SK-N-SH (cell line): ENCODE measurements at regions not wholly inside any gene's neighbourhood (a gene's known extent, or its start where the extent isn't known, plus 50 kb on each side); places are given as distances from the start of the nearest gene placed in this dataset.

Experiments
- CTCF ChIA-PET: fragments of 300-600, 350-600 bp; formaldehyde crosslinking; extraction: SDS; loops from one replicate; lab custom pipeline; 2021; lab: Yijun Ruan, JAX
- POLR2A ChIA-PET: fragments of 350-600 bp; sonication (Branson Sonifier 250); formaldehyde crosslinking; extraction: SDS; loops from one replicate; lab custom pipeline; 2020; ENCODE audit warnings: antibody characterized with exemption, inconsistent platforms; lab: Yijun Ruan, JAX
- DNase-seq: peaks from one replicate; pipeline ENCODE4 v3.0.0; 2012
- H2AFZ ChIP-seq: fragments of 200-600 bp; sonication (generic); 2 replicates; pipeline ENCODE4 v1.8.1; 2016; ENCODE audit warnings: antibody characterized with exemption, mild to moderate bottlenecking, low read depth
- H3F3A ChIP-seq: fragments of 200-600 bp; sonication (generic); replicated peaks from 2 replicates; pipeline ENCODE3; 2016; ENCODE audit warnings: antibody characterized with exemption, mild to moderate bottlenecking; ENCODE audit not compliant: insufficient read depth
- H3K27ac ChIP-seq, 2 experiments: fragments of 200-500 bp in 1 of 2; fragments of 200-600 bp in 1 of 2; sonication (Bioruptor generic) in 1 of 2; sonication (generic), shearing (Covaris generic) in 1 of 2; 2 replicates each; pipeline versions ENCODE4 v1.5.1 to v1.6.1; 2014 to 2016; ENCODE audit warnings: low read depth in 2 of 2, inconsistent platforms in 1 of 2, low read length in 1 of 2, mild to moderate bottlenecking in 1 of 2, mixed read lengths in 1 of 2
- H3K27me3 ChIP-seq: fragments of 200-600 bp; sonication (generic), shearing (Covaris generic); 2 replicates; pipeline ENCODE4 v1.6.1; 2016; ENCODE audit warnings: mixed run types; ENCODE audit not compliant: insufficient read depth
- H3K36me3 ChIP-seq, 2 experiments: fragments of 200-500 bp in 1 of 2; fragments of 200-600 bp in 1 of 2; sonication (Bioruptor generic) in 1 of 2; sonication (generic) in 1 of 2; replicated peaks in 1 of 2; 2 replicates each; pipeline versions ENCODE3 to v1.5.1; 2014 to 2016; ENCODE audit warnings: low read length in 1 of 2, mild to moderate bottlenecking in 1 of 2; ENCODE audit not compliant: insufficient read depth in 2 of 2, control insufficient read depth in 1 of 2
- H3K4me1 ChIP-seq, 2 experiments: fragments of 200-500 bp in 1 of 2; fragments of 200-600 bp in 1 of 2; sonication (Bioruptor generic) in 1 of 2; sonication (generic), shearing (Covaris generic) in 1 of 2; 2 replicates each; pipeline versions ENCODE4 v1.5.1 to v1.6.1; 2014 to 2016; ENCODE audit warnings: low read depth in 1 of 2, low read length in 1 of 2, mixed run types in 1 of 2; ENCODE audit not compliant: insufficient read depth in 2 of 2, control insufficient read depth in 1 of 2
- H3K4me2 ChIP-seq: fragments of 200-600 bp; sonication (generic), shearing (Covaris generic); 2 replicates; pipeline ENCODE4 v1.6.1; 2017; ENCODE audit warnings: mixed run types
- H3K4me3 ChIP-seq, 2 experiments: fragments of 200-500 bp in 1 of 2; fragments of 200-600 bp in 1 of 2; sonication (Bioruptor generic) in 1 of 2; sonication (generic), shearing (Covaris generic) in 1 of 2; 2 replicates each; pipeline versions ENCODE4 v1.5.1 to v1.8.1; 2014 to 2016; ENCODE audit warnings: low read depth in 2 of 2, inconsistent platforms in 1 of 2, low read length in 1 of 2, mild to moderate bottlenecking in 1 of 2, mixed read lengths in 1 of 2, moderate library complexity in 1 of 2
- H3K79me2 ChIP-seq: fragments of 200-600 bp; sonication (generic); 2 replicates; pipeline ENCODE4 v1.8.1; 2017; ENCODE audit warnings: mild to moderate bottlenecking; ENCODE audit not compliant: insufficient read depth
- H3K9ac ChIP-seq: fragments of 200-600 bp; sonication (generic); 2 replicates; pipeline ENCODE4 v1.6.1; 2017; ENCODE audit warnings: mixed run types
- H3K9me2 ChIP-seq: fragments of 200-600 bp; sonication (generic); 2 replicates; pipeline ENCODE4 v1.6.1; 2017; ENCODE audit warnings: mixed run types
- H3K9me3 ChIP-seq: fragments of 200-600 bp; sonication (generic); 2 replicates; pipeline ENCODE4 v1.6.1; 2017; ENCODE audit warnings: mixed run types, mild to moderate bottlenecking, moderate library complexity
- H4K20me1 ChIP-seq: fragments of 200-600 bp; sonication (generic); 2 replicates; pipeline ENCODE4 v1.6.1; 2017; ENCODE audit warnings: mild to moderate bottlenecking, mixed run types; ENCODE audit not compliant: insufficient read depth
- CHD2 ChIP-seq: fragments of 150-350 bp; IDR thresholded peaks from 2 replicates; pipeline ENCODE4 v1.6.1; 2018; ENCODE audit warnings: low read length; ENCODE audit not compliant: partially characterized antibody
- CTCF ChIP-seq: fragments of 200-600 bp; sonication (generic); IDR thresholded peaks from 2 replicates; pipeline ENCODE4 v1.6.1; 2017; ENCODE audit warnings: antibody characterized with exemption, mild to moderate bottlenecking, moderate library complexity
- ELF1 ChIP-seq: IDR thresholded peaks from 2 replicates; pipeline ENCODE4 v1.4.0; 2012
- FOXM1 ChIP-seq: IDR thresholded peaks from 2 replicates; pipeline ENCODE4 v1.4.0; 2012; ENCODE audit warnings: low read depth, mild to moderate bottlenecking
- GABPA ChIP-seq: IDR thresholded peaks from 2 replicates; pipeline ENCODE4 v1.4.0; 2012; ENCODE audit warnings: low read depth, mild to moderate bottlenecking
- GATA2 ChIP-seq: sonication (generic); formaldehyde crosslinking; IDR thresholded peaks from 2 replicates; pipeline ENCODE4 v1.5.0; 2020; ENCODE audit warnings: mild to moderate bottlenecking, missing genetic modification reagents
- MXI1 ChIP-seq: IDR thresholded peaks from 2 replicates; pipeline ENCODE4 v1.6.1; 2012; ENCODE audit warnings: mild to moderate bottlenecking, low read depth, low read length, improper control_type of control experiment
- NFIC ChIP-seq: IDR thresholded peaks from 2 replicates; pipeline ENCODE4 v1.4.0; 2012; ENCODE audit warnings: borderline replicate concordance
- RCOR1 ChIP-seq: fragments of 150-350 bp; IDR thresholded peaks from 2 replicates; pipeline ENCODE4 v1.6.1; 2017; ENCODE audit warnings: antibody characterized with exemption, low read length
- REST ChIP-seq: IDR thresholded peaks from 2 replicates; pipeline ENCODE4 v1.6.1; 2012; ENCODE audit warnings: mild to moderate bottlenecking, low read depth, low read length, moderate library complexity
- RFX5 ChIP-seq: IDR thresholded peaks from 2 replicates; pipeline ENCODE4 v1.6.1; 2012; ENCODE audit warnings: mild to moderate bottlenecking, improper control_type of control experiment, low read length
- SIN3A ChIP-seq: IDR thresholded peaks from 2 replicates; pipeline ENCODE4 v1.6.1; 2012; ENCODE audit warnings: low read depth, mild to moderate bottlenecking, low read length, moderate library complexity, borderline replicate concordance
- TAF1 ChIP-seq: IDR thresholded peaks from 2 replicates; pipeline ENCODE4 v1.6.1; 2012; ENCODE audit warnings: low read depth, mild to moderate bottlenecking, low read length, moderate library complexity, borderline replicate concordance
- USF1 ChIP-seq: IDR thresholded peaks from 2 replicates; pipeline ENCODE4 v1.4.0; 2012; ENCODE audit warnings: low read depth, borderline replicate concordance
- WGBS: methylation state at CpG from one replicate; pipeline ENCODE4 v1.1.6; 2017; ENCODE audit warnings: low lambda C conversion rate; 5-methylcytosine and 5-hydroxymethylcytosine counted together
- TF ChIP-seq, protein P1 (sequence below): fragments of 150-350 bp; IDR thresholded peaks from 2 replicates; pipeline ENCODE4 v1.6.1; 2017; ENCODE audit warnings: antibody characterized with exemption, low read length, low read depth, borderline replicate concordance
- TF ChIP-seq, protein P2 (sequence below): IDR thresholded peaks from 2 replicates; pipeline ENCODE4 v1.4.0; 2012; ENCODE audit warnings: low read depth

DNA sequence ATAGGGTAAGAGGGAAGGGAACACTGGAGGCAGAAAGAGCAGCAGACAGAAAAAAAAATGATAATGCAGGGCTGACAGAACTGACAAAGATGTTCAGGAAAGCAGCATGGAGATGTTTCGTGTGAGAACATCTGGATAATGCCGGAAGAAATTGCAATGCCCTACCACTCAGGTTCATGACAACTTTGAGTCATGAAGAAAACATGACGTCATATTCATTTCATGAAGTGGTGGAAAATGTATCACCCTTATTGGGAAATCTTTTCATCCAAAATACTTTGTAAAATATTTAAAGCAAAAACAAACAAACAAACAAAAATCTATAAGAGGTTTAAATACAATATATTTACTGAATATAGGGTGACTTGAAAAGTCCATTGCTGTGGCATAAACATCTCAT, 305.4 kb upstream of the IGF1R start:
- 9% methylated on average over 3 of the region's 3 CpGs for WGBS
- Histone ChIP-seq H3K9ac (no peak overlapping the region), H3F3A (no peaks in the 10 kb centered on the region), H2AFZ (no peak overlapping the region), H4K20me1 (no peaks in the 10 kb centered on the region), H3K27ac (no peak overlapping the region), H3K9me2 (no peaks in the 10 kb centered on the region), H3K36me3 (no peaks in the 10 kb centered on the region), H3K9me3 (no peaks in the 10 kb centered on the region), H3K27me3 (no peaks in the 10 kb centered on the region; the same call in 1 of the 2 replicates), H3K4me2 (no peak overlapping the region), H3K79me2 (no peaks in the 10 kb centered on the region), H3K4me3 (no peak overlapping the region), H3K4me1 (no peaks in the 10 kb centered on the region)
- no peak for DNase-seq
- ChIA-PET CTCF (interaction anchor here (1.0 to 2.0 kb wide), 2 partner anchors 9 to 31 kb away, joined by 3 to 4 read pairs; no protein-coding TSS in a partner anchor), POLR2A (no interaction called here)
- TF ChIP-seq, protein P1, sequence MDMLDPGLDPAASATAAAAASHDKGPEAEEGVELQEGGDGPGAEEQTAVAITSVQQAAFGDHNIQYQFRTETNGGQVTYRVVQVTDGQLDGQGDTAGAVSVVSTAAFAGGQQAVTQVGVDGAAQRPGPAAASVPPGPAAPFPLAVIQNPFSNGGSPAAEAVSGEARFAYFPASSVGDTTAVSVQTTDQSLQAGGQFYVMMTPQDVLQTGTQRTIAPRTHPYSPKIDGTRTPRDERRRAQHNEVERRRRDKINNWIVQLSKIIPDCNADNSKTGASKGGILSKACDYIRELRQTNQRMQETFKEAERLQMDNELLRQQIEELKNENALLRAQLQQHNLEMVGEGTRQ: no peak
- TF ChIP-seq NFIC: no peak
- no peak for TF ChIP-seq SIN3A
- TF ChIP-seq CTCF: no peak
- no peak for TF ChIP-seq GABPA
- TF ChIP-seq, protein P2, sequence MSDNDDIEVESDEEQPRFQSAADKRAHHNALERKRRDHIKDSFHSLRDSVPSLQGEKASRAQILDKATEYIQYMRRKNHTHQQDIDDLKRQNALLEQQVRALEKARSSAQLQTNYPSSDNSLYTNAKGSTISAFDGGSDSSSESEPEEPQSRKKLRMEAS: no peak
- no peak for TF ChIP-seq ELF1
- no peak for TF ChIP-seq RCOR1
- no peak for TF ChIP-seq REST
- no peak for TF ChIP-seq TAF1
- no peak for TF ChIP-seq GATA2 (CRISPR knock-in tag)
- no peak for TF ChIP-seq CHD2
- TF ChIP-seq USF1: no peak
- TF ChIP-seq FOXM1: no peak
- no peak for TF ChIP-seq RFX5
- TF ChIP-seq MXI1: no peak
